Eye (tissue), 1 donor: ENCODE measurements at regions not wholly inside any gene's neighbourhood (a gene's known extent, or its start where the extent isn't known, plus 50 kb on each side); places are given as distances from the start of the nearest gene placed in this dataset.
"Not testable (repeated sequence)": the region's sequence is repeated elsewhere in the genome, so short reads cannot be mapped to it uniquely, and the experiment has no call there.

Source experiments
- DNase-seq: peaks from one replicate; pipeline ENCODE4 v3.0.0-alpha.2; 2015

DNA sequence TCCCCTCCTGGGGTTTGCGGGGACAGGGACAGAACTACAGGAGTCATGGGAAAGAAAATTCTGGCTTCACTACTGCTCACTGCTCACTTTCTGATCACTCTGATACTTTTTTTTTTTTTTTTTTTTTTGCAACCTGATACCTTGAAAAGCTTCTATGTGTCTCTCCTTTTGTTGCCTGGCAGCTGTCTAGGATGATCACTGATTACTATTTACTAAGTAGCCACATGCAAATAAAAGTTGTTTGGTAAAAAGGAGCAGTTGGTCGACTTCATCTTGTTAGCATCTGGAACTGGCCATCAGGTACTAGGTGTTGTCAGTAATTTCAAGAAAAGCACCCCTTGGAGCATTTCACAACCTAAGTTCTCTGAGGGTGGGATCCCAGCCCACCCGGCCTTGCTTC lies 74.9 kb upstream of the MTLN start:
- DNase-seq, result not testable (repeated sequence)

DNA sequence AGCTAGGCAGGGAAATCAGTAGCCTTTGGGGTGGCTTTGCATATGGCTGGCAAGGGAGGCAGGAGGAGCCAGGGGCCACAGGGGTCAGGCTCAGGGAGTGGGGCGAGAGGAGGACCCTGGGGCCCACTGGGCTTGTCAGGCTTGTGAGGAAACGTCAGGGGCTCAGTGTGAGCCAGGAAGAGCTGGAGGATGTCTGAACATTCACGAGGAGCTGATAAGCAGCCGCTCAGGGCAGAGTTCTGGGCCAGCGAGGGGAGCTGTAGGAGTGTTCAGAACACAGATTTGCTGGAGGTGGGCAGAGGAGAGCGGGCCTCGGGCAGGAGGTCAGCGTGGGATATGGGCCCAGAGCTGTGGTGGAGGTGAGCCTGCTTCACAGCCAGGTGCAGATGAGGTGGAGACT lies 72.7 kb upstream of the MTLN start:
- DNase-seq, result not testable (repeated sequence)

DNA sequence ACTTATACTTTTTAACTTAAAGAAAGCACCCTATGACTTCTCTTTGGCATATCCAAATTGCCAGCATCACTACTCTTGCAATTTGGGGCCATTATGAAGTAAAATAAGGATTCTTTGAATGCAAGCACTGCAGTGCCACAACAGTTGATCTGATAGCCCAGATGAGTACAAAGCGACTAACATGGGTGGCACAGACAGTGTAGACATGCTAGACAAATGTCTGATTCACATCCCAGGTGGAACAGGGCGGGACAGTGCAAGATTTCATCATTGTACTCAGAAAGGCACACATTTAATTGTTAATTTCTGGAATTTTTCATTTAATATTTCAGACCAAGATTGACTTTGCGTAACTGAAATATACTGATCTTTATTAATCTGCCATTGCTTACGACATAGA lies 68.5 kb upstream of the MTLN start:
- DNase-seq, result not testable (repeated sequence)

DNA sequence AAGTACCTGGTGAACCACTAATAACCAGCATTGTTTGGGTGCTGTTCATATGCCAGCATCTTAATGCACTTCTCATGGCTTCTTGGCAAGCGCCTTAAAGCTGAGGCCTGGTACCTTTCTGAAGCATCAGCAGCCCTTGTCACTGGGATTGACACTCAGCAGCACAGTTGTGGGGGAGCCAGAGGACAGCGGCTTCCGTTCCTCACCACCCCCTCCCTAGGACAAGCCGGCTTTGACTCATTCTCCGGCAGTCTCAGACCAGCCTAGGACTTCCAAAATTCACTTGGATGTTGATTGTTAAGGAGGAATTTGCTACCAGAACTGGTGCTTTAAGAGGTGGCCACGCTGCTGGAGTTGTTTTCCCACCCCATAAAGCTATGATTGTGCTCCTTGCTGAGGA lies 64.7 kb upstream of the MTLN start:
- DNase-seq, result not testable (repeated sequence)

DNA sequence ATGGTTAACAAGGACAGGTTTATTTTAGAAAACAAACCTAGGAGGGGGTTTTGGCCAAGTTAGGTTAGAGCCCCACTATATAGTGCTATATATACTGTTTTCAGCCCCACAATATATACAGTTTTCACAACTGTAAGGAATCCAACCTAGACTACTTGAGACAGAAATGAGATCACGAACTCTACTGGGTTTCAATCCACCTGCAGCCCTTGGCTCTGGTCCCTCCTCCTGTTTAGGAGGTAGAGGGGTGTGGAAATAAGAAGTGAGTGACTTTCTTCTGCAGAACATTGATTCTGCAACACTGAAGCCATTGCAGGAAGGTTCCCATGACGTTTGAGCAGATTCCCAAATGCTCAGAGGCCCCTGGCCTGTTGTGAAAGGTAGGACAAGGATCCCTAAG lies 63.7 kb upstream of the MTLN start:
- not testable (repeated sequence) for DNase-seq

DNA sequence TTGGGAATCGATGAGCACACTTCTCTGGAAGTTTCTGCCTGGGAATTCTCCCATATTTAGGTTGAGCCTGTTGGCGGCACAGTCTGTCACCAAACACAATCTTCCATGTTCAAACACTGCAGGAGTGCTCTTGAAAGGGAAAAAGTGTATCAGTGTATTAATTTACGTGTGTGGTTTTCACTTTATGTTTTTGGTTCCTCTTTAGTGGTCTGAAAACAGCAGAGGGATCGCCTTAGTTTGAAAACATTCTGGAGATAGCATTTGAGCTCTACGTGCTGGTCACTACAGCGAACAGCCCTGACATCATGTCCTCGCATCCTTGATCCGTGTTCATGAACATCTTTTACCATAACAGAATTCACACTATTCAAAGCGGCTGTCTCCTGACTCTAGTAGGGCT lies 57.3 kb upstream of the MTLN start:
- DNase-seq, result not testable (repeated sequence)

DNA sequence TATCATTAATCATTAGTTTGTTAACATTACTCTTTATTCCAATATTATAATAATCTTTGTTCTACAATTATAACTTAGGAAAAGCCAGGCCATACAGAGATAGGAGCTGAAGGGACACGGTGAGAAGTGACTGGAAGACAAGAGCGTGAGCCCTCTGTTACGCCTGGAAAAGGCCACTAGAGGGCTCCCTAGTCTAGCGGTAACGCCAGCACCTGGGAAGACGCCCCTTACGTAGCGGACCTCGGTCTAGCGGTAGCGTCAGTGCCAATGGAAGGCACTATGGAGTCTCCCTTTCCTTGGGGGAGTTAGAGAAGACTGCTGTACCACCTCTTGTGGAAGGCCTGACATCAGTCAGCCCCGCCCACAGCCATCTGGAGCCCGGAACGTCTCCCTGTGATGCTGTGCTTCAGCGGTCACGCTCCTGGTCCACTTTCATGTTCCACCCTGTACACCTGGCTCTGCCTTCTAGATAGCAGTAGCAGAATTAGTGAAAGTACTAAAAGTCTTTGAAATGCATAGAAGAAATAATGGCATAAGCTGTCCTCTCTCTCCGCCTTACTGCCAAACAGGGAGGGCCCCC lies 55.6 kb upstream of the MTLN start:
- DNase-seq, result not testable (repeated sequence)

DNA sequence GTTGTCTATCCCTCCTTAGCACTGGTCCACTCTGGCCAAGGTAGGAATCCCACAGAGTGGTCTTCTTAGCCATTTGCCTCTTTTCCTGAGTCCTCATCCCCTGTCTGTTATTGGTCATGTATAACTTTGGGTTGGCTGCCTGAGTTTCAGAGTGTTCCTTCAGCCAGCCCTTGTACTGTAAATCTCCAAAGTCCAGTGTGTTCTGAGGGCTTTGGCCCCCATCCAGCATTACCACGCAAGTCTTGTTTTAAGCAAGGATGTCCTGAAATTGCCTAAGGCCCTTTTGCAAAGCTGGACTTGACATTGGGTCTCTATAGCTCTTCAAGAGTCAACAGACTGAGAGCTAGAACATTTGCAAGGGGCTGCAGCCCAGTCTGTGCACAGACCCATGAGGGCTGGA lies 52.5 kb upstream of the MTLN start:
- DNase-seq, result not testable (repeated sequence)

DNA sequence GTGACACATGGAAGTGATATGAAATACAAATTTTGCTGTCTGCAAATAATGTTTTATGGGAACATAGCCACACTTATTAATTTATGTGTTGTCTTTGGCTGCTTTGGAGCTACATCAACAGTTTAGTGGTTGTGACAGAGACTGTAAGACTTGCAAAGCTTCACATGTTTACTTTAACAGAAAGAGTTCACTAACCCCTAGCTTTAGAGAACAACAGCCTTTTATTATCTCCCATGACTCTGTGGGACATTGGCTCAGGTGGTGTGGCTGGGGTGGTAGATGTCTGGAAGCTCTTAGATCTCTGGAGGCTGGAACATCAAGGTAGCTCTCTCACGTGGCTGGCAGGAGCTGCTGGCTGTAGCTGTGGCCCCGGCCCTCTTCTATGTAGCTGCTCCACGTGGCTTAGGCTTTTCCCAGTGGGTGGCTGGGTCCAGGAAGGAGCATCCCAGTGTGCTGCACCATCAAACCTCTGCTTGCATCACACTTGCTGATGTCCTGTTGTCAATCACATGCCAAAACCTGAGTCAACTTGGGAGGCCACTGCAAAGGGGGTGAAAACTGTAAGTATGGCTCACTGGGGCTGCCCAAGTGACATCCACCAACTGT lies 51.8 kb upstream of the MTLN start:
- not testable (repeated sequence) for DNase-seq

DNA sequence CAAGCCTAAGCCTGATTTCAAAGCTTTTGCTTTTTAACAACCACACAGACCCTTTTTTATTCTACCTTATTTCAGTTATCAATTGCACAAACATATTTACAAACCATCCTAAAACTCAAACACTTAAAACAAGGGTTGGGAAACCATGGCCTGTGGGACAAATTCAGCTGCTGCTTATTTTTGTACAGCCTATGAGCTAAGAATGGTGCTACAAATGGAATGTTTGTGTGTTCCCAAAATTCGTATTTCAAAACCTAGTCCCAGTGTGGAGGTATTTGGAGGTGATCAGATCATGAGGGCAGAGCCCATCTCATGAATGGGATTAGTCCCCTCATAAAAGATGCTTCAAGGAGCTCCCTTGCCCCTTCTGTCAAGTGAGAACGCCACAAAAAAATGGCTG lies 51.1 kb upstream of the MTLN start:
- DNase-seq, result not testable (repeated sequence)
